Loucy (cell line): ENCODE measurements at regions not wholly inside any gene's neighbourhood (a gene's known extent, or its start where the extent isn't known, plus 50 kb on each side); places are given as distances from the start of the nearest gene placed in this dataset.

Experiments
- H2AFZ ChIP-seq: fragments of 200-600 bp; sonication (generic); 2 replicates; pipeline ENCODE4 v1.6.0; 2016; ENCODE audit warnings: antibody characterized with exemption, mild to moderate bottlenecking, low read length, moderate library complexity
- H3F3A ChIP-seq: fragments of 200-600 bp; 2 replicates; pipeline ENCODE4 v1.6.0; 2016; ENCODE audit warnings: antibody characterized with exemption, low read depth, mild to moderate bottlenecking
- H3K27me3 ChIP-seq: fragments of 200-600 bp; sonication (generic); 2 replicates; pipeline ENCODE4 v1.6.1; 2014; ENCODE audit warnings: low read length, mild to moderate bottlenecking; ENCODE audit not compliant: insufficient read depth, poor library complexity, severe bottlenecking
- H3K36me3 ChIP-seq: fragments of 200-600 bp; sonication (generic); 2 replicates; pipeline ENCODE4 v1.6.1; 2016; ENCODE audit warnings: low read length; ENCODE audit not compliant: insufficient read depth
- H3K4me1 ChIP-seq: fragments of 200-600 bp; sonication (generic); 2 replicates; pipeline ENCODE4 v1.5.1; 2014; ENCODE audit warnings: low read length, mild to moderate bottlenecking; ENCODE audit not compliant: insufficient read depth, poor library complexity, severe bottlenecking
- H3K4me2 ChIP-seq: fragments of 200-600 bp; sonication (generic); 2 replicates; pipeline ENCODE4 v1.6.0; 2014; ENCODE audit warnings: antibody characterized with exemption, low read length, low read depth, mild to moderate bottlenecking; ENCODE audit not compliant: poor library complexity, severe bottlenecking
- H3K4me3 ChIP-seq: fragments of 200-600 bp; sonication (generic); 2 replicates; pipeline ENCODE4 v1.5.1; 2014; ENCODE audit warnings: low read length, mild to moderate bottlenecking, mixed read lengths; ENCODE audit not compliant: poor library complexity, severe bottlenecking
- H3K79me2 ChIP-seq: fragments of 200-600 bp; sonication (generic); 2 replicates; pipeline ENCODE4 v1.6.1; 2014; ENCODE audit warnings: low read length; ENCODE audit not compliant: insufficient read depth
- H3K9ac ChIP-seq: fragments of 200-600 bp; sonication (generic); 2 replicates; pipeline ENCODE4 v1.6.0; 2014; ENCODE audit warnings: mild to moderate bottlenecking, low read depth, low read length, moderate library complexity; ENCODE audit not compliant: poor library complexity, severe bottlenecking
- H3K9me2 ChIP-seq: fragments of 200-600 bp; sonication (generic); replicated peaks from 2 replicates; pipeline ENCODE4 v1.6.1; 2016; ENCODE audit warnings: low read depth, low read length, mixed read lengths
- H3K9me3 ChIP-seq: fragments of 200-600 bp; sonication (generic); 2 replicates; pipeline ENCODE4 v1.6.1; 2014; ENCODE audit warnings: mild to moderate bottlenecking, antibody characterized with exemption, low read length, low read depth; ENCODE audit not compliant: insufficient read depth
- H4K20me1 ChIP-seq: fragments of 200-600 bp; sonication (generic); 2 replicates; pipeline ENCODE4 v1.6.0; 2014; ENCODE audit warnings: antibody characterized with exemption, low read length, mild to moderate bottlenecking; ENCODE audit not compliant: insufficient read depth, poor library complexity, severe bottlenecking
- CTCF ChIP-seq: fragments of 200-600 bp; sonication (generic); conservative IDR thresholded peaks from 2 replicates; pipeline ENCODE4 v1.5.1; 2014; ENCODE audit warnings: mild to moderate bottlenecking, antibody characterized with exemption, low read length
- EZH2phosphoT487 ChIP-seq: fragments of 200-600 bp; IDR thresholded peaks from 2 replicates; pipeline ENCODE4 v1.6.1; 2018; ENCODE audit warnings: antibody characterized with exemption, mild to moderate bottlenecking, moderate library complexity, borderline replicate concordance

DNA sequence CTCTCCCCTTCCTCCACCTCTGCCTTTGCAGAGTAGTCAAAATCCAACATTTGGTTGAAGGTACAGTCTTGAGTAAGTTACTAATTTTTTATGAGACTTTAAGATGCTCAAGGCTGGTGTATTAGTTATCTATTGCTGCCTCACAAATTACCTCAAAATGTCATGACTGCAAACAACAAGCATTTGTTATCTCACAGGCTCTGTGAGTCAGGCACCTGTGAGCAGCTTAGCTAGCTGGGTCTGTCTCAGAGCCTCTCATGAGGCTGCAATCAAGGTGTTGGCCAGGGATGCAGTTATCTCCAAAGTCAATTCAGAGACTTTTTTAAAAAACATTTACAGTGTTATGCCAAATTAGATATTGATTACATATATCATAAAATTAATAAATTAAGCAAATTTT is 371.3 kb upstream of the RGMB start:
- Histone ChIP-seq H3K4me1 (no peaks in the 10 kb centered on the region), H3K9ac (no peak overlapping the region), H3K36me3 (no peaks in the 10 kb centered on the region), H3F3A (no peaks in the 10 kb centered on the region), H3K79me2 (no peaks in the 10 kb centered on the region), H3K27me3 (no peaks in the 10 kb centered on the region), H2AFZ (no peak overlapping the region), H3K9me3 (no peaks in the 10 kb centered on the region), H3K4me2 (no peak overlapping the region), H3K9me2 (no peaks in the 10 kb centered on the region), H3K4me3 (no peak overlapping the region), H4K20me1 (no peaks in the 10 kb centered on the region)
- no peak for TF ChIP-seq CTCF
- TF ChIP-seq EZH2phosphoT487, result no peak

DNA sequence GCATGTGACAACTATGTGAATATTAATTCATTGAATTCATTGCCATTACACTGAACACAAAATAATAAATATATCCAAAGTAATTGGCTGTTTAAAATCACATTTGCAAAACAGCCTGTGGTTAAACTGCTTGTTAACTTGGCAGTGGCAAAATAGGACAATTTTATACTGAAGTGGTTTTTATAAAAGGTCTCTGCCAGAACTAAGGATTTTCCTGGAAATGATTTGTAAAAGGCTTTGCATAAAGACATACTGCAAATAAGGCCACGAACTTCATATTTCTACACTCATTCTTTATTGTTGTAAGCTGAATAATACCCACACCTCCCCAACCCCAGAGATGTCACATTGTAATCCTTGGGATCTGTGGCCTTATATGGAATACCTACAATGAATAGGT is 370.3 kb upstream of the RGMB start:
- H3K4me1 ChIP-seq, result no peaks in the 10 kb centered on the region
- no peak overlapping the region for H2AFZ ChIP-seq
- H3K79me2 ChIP-seq, result no peaks in the 10 kb centered on the region
- H3K4me2 ChIP-seq, result no peak overlapping the region
- H3K9ac ChIP-seq, result no peak overlapping the region
- H4K20me1 ChIP-seq, result no peaks in the 10 kb centered on the region
- H3K4me3 ChIP-seq, result no peak overlapping the region
- H3K27me3 ChIP-seq, result no peaks in the 10 kb centered on the region
- H3K36me3 ChIP-seq, result no peaks in the 10 kb centered on the region
- no peaks in the 10 kb centered on the region for H3F3A ChIP-seq
- H3K9me2 ChIP-seq, result no peaks in the 10 kb centered on the region
- H3K9me3 ChIP-seq, result no peaks in the 10 kb centered on the region
- TF ChIP-seq CTCF (no peak), EZH2phosphoT487 (no peak)

DNA sequence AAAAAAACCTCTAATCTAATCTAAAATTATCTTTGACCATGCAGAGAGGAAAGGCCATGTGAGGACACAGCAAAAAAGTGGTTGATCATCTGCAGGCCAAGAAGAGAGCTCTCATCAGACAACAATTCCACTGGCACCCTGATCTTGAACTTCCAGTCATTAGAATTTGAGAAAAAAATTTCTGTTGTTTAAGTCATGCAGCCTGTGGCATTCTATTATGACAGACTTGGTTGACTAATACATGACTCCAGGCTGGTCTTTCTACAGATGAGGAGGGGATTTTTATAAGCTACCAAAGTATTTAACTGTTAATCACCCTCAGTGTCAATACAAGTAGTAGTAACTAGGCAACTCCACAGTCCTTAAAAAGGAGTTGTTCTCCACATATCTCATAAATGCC is 358.5 kb upstream of the RGMB start:
- Histone ChIP-seq H4K20me1 (no peaks in the 10 kb centered on the region), H3K36me3 (no peaks in the 10 kb centered on the region), H3K4me1 (no peaks in the 10 kb centered on the region)

More for the DNA sequence above, 358.5 kb upstream of the RGMB start:
- TF ChIP-seq EZH2phosphoT487 (no peak), CTCF (no peak)
- Histone ChIP-seq H3K9me2 (no peaks in the 10 kb centered on the region), H3K9ac (no peak overlapping the region), H3K9me3 (no peaks in the 10 kb centered on the region), H2AFZ (no peak overlapping the region), H3K79me2 (no peaks in the 10 kb centered on the region), H3F3A (no peaks in the 10 kb centered on the region), H3K4me3 (no peak overlapping the region), H3K4me2 (no peak overlapping the region), H3K27me3 (no peaks in the 10 kb centered on the region)
